Suprapubic skin (tissue), 3 donors: ENCODE measurements at regions not wholly inside any gene's neighbourhood (a gene's known extent, or its start where the extent isn't known, plus 50 kb on each side); places are given as distances from the start of the nearest gene placed in this dataset.

Experiments used
- CTCF ChIP-seq, 2 donors: fragments of 200-600 bp in 1 of 2; fragments of 450-650 bp in 1 of 2; sonication (generic) in 1 of 2; IDR thresholded peaks; one replicate each; pipeline ENCODE4 v1.5.1; 2016 to 2019; ENCODE audit warnings: antibody characterized with exemption in 2 of 2, mild to moderate bottlenecking in 1 of 2, moderate library complexity in 1 of 2
- POLR2AphosphoS5 ChIP-seq, 3 donors: sonication (generic); formaldehyde crosslinking; IDR thresholded peaks; one replicate each; pipeline ENCODE4 v1.6.1; 2017; ENCODE audit warnings: antibody characterized with exemption in 3 of 3

GRCh38 chrX:39073131-39073530 lies 271.9 kb downstream of the MID1IP1 start:
- no peak for TF ChIP-seq CTCF (IDR thresholded peaks at IDR 0.05)
- no peak for TF ChIP-seq POLR2AphosphoS5 (IDR thresholded peaks at IDR 0.05)
